KMS-11 (cell line): ENCODE measurements at regions not wholly inside any gene's neighbourhood (a gene's known extent, or its start where the extent isn't known, plus 50 kb on each side); places are given as distances from the start of the nearest gene placed in this dataset.

Experiments
- H2AFZ ChIP-seq: fragments of 200-600 bp; sonication (generic); 2 replicates; pipeline ENCODE4 v1.6.1; 2016; ENCODE audit warnings: antibody characterized with exemption, mixed run types, low read depth
- H3K27ac ChIP-seq: fragments of 200-600 bp; sonication (generic); 2 replicates; pipeline ENCODE4 v1.6.1; 2016; ENCODE audit warnings: mild to moderate bottlenecking, mixed run types
- H3K27me3 ChIP-seq: fragments of 200-600 bp; sonication (generic); 2 replicates; pipeline ENCODE4 v1.6.1; 2017; ENCODE audit warnings: mild to moderate bottlenecking, low read depth, mixed run types, moderate library complexity; ENCODE audit not compliant: insufficient read depth
- H3K36me3 ChIP-seq: fragments of 200-600 bp; sonication (generic); 2 replicates; pipeline ENCODE4 v1.6.1; 2017; ENCODE audit warnings: mild to moderate bottlenecking, mixed run types; ENCODE audit not compliant: insufficient read depth
- H3K4me1 ChIP-seq: fragments of 200-600 bp; sonication (generic); 2 replicates; pipeline ENCODE4 v1.6.1; 2016; ENCODE audit warnings: mild to moderate bottlenecking, low read depth, mixed run types; ENCODE audit not compliant: poor library complexity, severe bottlenecking
- H3K4me2 ChIP-seq: fragments of 200-600 bp; sonication (generic); 2 replicates; pipeline ENCODE4 v1.7.0; 2016; ENCODE audit warnings: mild to moderate bottlenecking, mixed run types
- H3K4me3 ChIP-seq: fragments of 200-600 bp; sonication (generic); IDR thresholded peaks from 2 replicates; pipeline ENCODE4 v1.6.1; 2017; ENCODE audit warnings: low read depth, low read length, mixed read lengths; ENCODE audit not compliant: insufficient read depth
- H3K79me2 ChIP-seq: fragments of 200-600 bp; sonication (generic); 2 replicates; pipeline ENCODE4 v1.6.1; 2016; ENCODE audit warnings: low read depth, mixed run types; ENCODE audit not compliant: insufficient read depth
- H3K9ac ChIP-seq: fragments of 200-600 bp; sonication (generic); 2 replicates; pipeline ENCODE4 v1.6.1; 2016; ENCODE audit warnings: mild to moderate bottlenecking, mixed run types
- H4K20me1 ChIP-seq: fragments of 200-600 bp; sonication (generic); 2 replicates; pipeline ENCODE4 v1.6.1; 2016; ENCODE audit warnings: mild to moderate bottlenecking, mixed run types; ENCODE audit not compliant: insufficient read depth
- TF ChIP-seq, protein P1 (sequence below): fragments of 200-600 bp; sonication (generic); conservative IDR thresholded peaks from 2 replicates; pipeline ENCODE4 v1.6.1; 2017; ENCODE audit warnings: low read depth, mild to moderate bottlenecking, antibody characterized with exemption, low read length, moderate library complexity, mixed read lengths

DNA sequence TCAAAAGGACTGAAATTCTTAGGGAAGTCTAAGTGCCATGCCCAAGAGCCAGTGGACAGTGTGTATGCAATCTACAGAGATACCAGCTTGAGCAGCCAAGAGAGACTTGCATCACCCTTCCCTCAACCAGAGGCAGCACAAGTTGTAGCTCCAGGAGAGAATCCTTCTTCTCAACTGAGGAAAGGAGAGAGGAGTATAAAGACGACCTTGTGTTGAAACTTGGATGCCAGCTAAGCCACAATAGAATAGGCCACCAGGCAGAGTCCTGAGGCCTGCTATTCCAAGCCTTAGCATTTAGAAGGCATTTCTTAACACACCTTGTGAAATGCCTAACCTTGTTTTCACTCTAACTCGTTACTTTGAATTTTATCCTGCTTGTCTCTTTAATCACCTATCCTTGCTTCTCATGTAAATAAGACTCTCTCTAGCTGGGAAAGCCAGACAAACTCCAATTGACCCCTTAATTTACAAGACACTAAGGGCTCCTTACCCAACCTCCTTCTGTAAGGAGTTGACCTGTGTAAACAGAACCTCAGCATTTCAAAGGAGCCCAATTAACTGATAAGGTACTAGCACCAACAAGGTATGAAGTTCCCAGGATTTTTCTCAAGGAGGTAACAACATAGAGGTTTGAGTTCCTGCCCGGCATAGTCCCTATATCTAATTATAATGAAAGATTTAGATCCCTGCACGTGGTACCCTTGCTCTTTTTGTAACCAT lies 738.8 kb downstream of the AMY1C start:
- no peak overlapping the region for H2AFZ ChIP-seq
- no peaks in the 10 kb centered on the region for H3K27me3 ChIP-seq
- H3K4me3 ChIP-seq: no peak overlapping the region
- H3K36me3 ChIP-seq: no peaks in the 10 kb centered on the region
- H3K4me1 ChIP-seq: no peaks in the 10 kb centered on the region
- H3K27ac ChIP-seq: no peak overlapping the region
- H3K9ac ChIP-seq: no peak overlapping the region
- no peak overlapping the region for H3K4me2 ChIP-seq
- no peaks in the 10 kb centered on the region for H3K79me2 ChIP-seq
- H4K20me1 ChIP-seq: no peaks in the 10 kb centered on the region
- TF ChIP-seq, protein P1, sequence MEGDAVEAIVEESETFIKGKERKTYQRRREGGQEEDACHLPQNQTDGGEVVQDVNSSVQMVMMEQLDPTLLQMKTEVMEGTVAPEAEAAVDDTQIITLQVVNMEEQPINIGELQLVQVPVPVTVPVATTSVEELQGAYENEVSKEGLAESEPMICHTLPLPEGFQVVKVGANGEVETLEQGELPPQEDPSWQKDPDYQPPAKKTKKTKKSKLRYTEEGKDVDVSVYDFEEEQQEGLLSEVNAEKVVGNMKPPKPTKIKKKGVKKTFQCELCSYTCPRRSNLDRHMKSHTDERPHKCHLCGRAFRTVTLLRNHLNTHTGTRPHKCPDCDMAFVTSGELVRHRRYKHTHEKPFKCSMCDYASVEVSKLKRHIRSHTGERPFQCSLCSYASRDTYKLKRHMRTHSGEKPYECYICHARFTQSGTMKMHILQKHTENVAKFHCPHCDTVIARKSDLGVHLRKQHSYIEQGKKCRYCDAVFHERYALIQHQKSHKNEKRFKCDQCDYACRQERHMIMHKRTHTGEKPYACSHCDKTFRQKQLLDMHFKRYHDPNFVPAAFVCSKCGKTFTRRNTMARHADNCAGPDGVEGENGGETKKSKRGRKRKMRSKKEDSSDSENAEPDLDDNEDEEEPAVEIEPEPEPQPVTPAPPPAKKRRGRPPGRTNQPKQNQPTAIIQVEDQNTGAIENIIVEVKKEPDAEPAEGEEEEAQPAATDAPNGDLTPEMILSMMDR: no peak

- H2AFZ ChIP-seq: no peak overlapping the region
- H4K20me1 ChIP-seq: no peaks in the 10 kb centered on the region
- no peak overlapping the region for H3K4me3 ChIP-seq
- no peak overlapping the region for H3K4me2 ChIP-seq
- no peaks in the 10 kb centered on the region for H3K36me3 ChIP-seq
- H3K27me3 ChIP-seq: no peaks in the 10 kb centered on the region
- no peak overlapping the region for H3K27ac ChIP-seq
- no peak overlapping the region for H3K9ac ChIP-seq
- TF ChIP-seq, protein P1: no peak
- no peaks in the 10 kb centered on the region for H3K4me1 ChIP-seq
- H3K79me2 ChIP-seq: no peaks in the 10 kb centered on the region
Measured at GRCh38 chr1:104526158-104526795, 776.6 kb downstream of the AMY1C start.

DNA sequence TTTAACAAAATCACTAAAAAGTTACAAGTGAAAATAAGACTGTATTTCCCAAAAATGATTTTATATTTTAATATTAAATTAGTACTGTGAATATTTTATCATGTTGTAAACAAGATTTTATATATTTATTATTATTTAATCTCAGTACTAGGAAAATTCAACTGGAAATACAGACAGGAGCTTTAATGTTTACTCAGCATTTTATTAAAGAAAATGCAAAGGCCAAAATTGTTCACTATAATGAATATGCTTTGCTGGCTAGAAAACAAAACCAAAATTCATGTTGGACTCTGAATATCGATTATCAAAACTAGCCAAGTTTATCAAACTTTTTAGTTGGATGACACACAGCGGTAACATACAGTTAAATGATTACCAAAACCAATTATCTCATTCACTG lies 782.3 kb downstream of the AMY1C start:
- H3K79me2 ChIP-seq: no peaks in the 10 kb centered on the region
- H3K27ac ChIP-seq: no peak overlapping the region
- no peak overlapping the region for H3K4me2 ChIP-seq
- no peaks in the 10 kb centered on the region for H4K20me1 ChIP-seq
- no peaks in the 10 kb centered on the region for H3K27me3 ChIP-seq
- H3K4me1 ChIP-seq: no peaks in the 10 kb centered on the region
- TF ChIP-seq, protein P1: no peak
- no peak overlapping the region for H3K4me3 ChIP-seq
- no peak overlapping the region for H3K9ac ChIP-seq
- H2AFZ ChIP-seq: no peak overlapping the region
- no peaks in the 10 kb centered on the region for H3K36me3 ChIP-seq

- Histone ChIP-seq H3K79me2 (no peaks in the 10 kb centered on the region), H3K36me3 (no peaks in the 10 kb centered on the region), H3K4me1 (no peaks in the 10 kb centered on the region), H2AFZ (no peak overlapping the region), H3K27me3 (no peaks in the 10 kb centered on the region), H3K4me2 (no peak overlapping the region), H3K27ac (no peak overlapping the region), H4K20me1 (no peaks in the 10 kb centered on the region), H3K4me3 (no peak overlapping the region), H3K9ac (no peak overlapping the region)
- TF ChIP-seq, protein P1: no peak
Measured at GRCh38 chr1:104574620-104575019, 824.9 kb downstream of the AMY1C start.
